Coronary artery (tissue), 2 donors: ENCODE measurements at regions not wholly inside any gene's neighbourhood (a gene's known extent, or its start where the extent isn't known, plus 50 kb on each side); places are given as distances from the start of the nearest gene placed in this dataset.

Experiments used
- DNase-seq: peaks from one replicate; pipeline ENCODE4 v3.0.0-alpha.2; 2017; ENCODE audit warnings: low spot score
- H3K27ac ChIP-seq, 2 donors: fragments of 200-600 bp; sonication (generic); one replicate each; pipeline ENCODE4 v1.5.1; 2016 to 2019
- H3K4me3 ChIP-seq: fragments of 200-600 bp; sonication (generic); 2 replicates; pipeline ENCODE4 v1.5.1; 2016; ENCODE audit warnings: mild to moderate bottlenecking, moderate library complexity
- TF ChIP-seq, protein P1 (sequence below): fragments of 200-600 bp; sonication (generic); IDR thresholded peaks from one replicate; pipeline ENCODE4 v1.5.1; 2019; ENCODE audit warnings: antibody characterized with exemption

DNA sequence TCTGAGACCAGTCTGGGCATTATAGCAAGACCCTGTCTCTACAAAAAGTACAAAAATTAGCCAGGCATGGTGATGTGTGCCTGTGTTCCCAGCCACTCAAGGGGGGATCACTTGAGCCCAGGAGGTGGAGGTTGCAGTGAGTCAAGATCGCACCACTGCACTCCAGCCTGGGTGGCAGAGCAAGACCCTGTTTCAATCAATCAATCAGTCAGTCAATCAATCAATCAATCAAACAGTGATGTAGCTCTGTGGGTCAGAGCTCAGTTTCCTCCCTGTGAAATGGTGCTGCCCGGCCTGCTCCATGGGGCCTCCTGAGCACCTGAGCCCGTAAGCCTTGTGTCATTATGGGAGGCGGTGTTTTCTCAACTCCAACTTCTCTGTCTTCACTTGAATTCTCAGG lies 167.1 kb upstream of the CIBAR2 start:
- H3K4me3 ChIP-seq: no peak overlapping the region
- no peak for DNase-seq
- TF ChIP-seq, protein P1, sequence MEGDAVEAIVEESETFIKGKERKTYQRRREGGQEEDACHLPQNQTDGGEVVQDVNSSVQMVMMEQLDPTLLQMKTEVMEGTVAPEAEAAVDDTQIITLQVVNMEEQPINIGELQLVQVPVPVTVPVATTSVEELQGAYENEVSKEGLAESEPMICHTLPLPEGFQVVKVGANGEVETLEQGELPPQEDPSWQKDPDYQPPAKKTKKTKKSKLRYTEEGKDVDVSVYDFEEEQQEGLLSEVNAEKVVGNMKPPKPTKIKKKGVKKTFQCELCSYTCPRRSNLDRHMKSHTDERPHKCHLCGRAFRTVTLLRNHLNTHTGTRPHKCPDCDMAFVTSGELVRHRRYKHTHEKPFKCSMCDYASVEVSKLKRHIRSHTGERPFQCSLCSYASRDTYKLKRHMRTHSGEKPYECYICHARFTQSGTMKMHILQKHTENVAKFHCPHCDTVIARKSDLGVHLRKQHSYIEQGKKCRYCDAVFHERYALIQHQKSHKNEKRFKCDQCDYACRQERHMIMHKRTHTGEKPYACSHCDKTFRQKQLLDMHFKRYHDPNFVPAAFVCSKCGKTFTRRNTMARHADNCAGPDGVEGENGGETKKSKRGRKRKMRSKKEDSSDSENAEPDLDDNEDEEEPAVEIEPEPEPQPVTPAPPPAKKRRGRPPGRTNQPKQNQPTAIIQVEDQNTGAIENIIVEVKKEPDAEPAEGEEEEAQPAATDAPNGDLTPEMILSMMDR: no peak
- peak overlapping the region in 1 of 2 donors; percentile 14 for H3K27ac ChIP-seq

DNA sequence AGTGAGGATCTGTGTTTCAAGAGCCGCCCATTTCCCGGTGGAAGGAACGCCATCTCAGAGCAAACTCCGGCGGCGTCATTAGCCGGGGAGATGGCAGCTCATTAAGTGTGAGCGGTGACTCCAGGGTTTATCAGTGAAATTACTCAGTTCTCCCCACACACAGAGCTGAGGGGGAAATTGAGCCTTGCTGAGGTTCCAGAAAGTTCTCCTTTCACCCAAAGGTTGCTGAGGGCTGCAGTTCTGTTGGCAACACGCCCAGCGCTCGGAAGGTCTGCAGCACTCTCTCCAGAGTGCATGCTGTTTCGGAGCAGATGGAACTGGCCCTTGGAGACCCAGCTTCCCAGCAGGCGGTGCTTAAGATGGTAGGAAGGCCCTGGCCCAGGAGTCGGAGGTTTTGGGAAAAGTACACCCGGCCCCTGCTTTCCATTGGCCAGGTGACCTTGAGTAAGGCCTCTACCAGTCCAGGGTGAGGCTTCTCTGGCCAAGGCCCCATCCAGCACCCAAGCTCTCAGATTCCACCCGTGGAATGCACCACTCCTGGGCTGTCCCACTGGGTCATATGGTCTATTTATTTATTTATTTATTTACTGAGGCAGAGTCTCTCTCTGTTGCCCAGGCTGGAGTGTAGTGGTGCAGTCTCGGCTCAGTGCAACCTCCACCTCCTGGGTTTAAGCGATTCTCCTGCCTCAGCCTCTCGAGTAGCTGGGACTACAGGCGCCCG lies 167.7 kb upstream of the CIBAR2 start:
- Histone ChIP-seq H3K27ac (peak overlapping the region in 1 of 2 donors; percentile 14), H3K4me3 (no peak overlapping the region)
- TF ChIP-seq, protein P1: no peak
- no peak for DNase-seq

DNA sequence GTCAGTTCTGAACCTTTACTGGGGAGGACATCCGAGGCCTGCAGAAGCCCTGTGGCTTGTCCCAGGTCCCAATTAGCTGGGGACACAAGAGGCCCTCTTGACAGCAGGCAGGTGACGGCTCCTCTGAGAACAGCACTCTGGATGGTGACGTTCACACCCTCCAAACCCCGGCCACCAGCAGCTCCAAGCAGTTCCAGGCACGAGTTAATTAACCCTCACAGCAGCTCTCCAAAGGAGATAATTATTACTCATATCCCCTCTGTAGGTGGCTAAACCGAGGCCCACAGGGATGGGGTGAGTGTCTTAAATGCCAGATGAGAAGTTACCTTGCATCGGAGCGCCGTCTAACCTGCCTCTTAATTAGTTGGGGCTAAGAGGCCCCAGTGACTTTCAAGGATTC lies 168.9 kb upstream of the CIBAR2 start:
- H3K27ac ChIP-seq: no peak overlapping the region
- DNase-seq: no peak
- no peak overlapping the region for H3K4me3 ChIP-seq
- TF ChIP-seq, protein P1: no peak

DNA sequence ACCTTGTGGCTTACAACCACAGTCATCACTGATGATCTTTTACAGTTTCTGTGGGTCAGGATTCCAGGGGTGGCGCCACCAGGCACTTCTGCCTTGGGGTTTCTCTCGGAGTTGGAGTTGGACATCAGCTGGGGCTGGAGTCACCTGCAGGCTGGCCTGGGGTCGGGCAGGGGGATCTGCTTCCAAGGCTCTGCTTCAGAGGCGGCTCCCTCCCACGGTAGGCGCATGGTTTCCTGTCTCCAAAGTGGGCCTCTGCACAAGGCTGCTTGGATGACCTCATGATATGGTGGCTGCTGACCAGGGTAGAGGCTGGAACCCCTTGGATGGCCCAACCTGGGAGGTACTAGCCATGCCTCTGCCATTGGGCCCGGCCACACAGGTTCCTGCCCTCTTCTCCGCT lies 170.6 kb upstream of the CIBAR2 start:
- DNase-seq: no peak
- Histone ChIP-seq H3K27ac (no peak overlapping the region), H3K4me3 (no peak overlapping the region)
- TF ChIP-seq, protein P1: no peak

DNA sequence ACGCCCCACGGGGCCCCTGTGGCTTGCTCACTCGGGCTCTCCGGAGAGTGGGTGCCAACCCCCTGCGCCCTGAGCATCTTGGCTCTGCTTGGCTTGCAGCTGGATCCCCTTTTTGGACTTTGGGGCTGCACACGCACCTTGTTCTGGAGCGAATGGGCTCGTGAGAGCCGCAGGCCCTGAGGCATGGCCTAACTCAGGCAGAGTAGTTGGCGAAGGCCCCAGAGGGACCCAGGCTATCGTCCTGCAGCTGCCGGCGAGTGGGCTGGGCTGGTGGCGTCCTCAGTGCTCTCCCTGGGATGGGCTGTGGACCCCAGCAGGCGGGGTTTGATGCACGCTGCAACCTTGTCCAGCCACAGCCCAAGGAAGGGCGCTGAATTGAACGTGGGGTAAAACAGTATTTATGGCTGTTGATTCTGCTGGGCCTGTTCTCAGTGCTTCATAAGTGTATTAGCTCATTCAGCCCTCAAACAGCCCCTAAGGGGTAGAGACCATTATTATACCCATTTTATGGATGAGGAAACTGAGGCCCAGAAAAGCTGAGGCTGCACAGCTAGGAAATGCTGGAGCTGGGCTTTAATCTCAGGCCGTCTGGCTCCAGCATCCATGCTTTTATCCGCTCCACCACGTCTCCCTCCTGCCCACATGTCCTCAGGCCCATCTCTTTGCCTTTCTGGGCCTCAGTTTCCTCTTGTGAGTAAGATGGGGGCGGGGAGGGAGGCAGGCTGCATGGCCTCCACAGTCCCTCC lies 171.2 kb upstream of the CIBAR2 start:
- TF ChIP-seq, protein P1: no peak
- Histone ChIP-seq H3K27ac (no peak overlapping the region), H3K4me3 (no peak overlapping the region)
- DNase-seq: no peak

DNA sequence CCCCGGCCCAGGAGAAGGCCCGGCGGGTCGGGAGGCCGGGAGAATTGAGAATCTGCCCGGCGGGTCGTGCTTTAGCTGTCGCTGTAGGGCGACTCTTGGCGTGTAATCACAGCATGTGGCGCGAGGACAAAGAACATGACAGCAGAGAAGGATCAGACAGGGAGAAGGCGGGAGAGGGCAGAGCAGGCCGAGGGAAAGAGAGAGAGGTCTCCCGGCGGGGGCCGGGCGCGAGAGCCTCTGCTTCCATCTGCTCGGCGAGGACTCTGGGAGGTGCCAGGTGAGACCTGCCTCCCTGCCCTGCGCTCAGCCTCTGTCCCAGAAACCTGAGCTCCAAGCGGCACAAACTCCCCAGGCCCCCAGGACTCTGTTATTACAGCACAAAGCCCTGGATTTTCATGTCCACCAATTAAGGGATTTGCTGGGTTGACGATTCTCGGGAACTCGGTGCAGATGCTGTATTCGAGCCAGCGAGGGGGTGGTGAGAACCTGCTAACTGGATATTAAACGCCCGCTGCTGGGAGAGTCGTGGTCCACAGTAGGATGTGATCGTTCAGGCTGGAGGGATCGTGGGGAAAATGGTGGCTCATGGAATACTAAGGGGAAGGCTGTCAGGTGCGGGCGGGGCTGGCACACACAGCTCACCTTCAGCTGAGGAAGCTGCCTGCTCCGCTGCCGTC lies 172.0 kb upstream of the CIBAR2 start:
- no peak overlapping the region for H3K27ac ChIP-seq
- TF ChIP-seq, protein P1: no peak
- DNase-seq: no peak

More for the DNA sequence above, 172.0 kb upstream of the CIBAR2 start:
- H3K4me3 ChIP-seq: no peak overlapping the region
